ENCODE measurements at regions not wholly inside any gene's neighbourhood (a gene's known extent, or its start where the extent isn't known, plus 50 kb on each side); places are given as distances from the start of the nearest gene placed in this dataset.

GRCh38 chr11:116250155-116250554 lies 522.6 kb downstream of the BUD13 start:
- no peak for TF ChIP-seq POLR2AphosphoS5 (IDR thresholded peaks at IDR 0.05; ENCODE audit: low read depth, low read length)
- no peak for TF ChIP-seq MXI1 (IDR thresholded peaks at IDR 0.05; ENCODE audit: low read depth, low read length)
- TF ChIP-seq, protein P1, sequence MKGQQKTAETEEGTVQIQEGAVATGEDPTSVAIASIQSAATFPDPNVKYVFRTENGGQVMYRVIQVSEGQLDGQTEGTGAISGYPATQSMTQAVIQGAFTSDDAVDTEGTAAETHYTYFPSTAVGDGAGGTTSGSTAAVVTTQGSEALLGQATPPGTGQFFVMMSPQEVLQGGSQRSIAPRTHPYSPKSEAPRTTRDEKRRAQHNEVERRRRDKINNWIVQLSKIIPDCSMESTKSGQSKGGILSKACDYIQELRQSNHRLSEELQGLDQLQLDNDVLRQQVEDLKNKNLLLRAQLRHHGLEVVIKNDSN (IDR thresholded peaks at IDR 0.05; ENCODE audit: borderline replicate concordance, low read depth), result no peak
- TF ChIP-seq CTCF (IDR thresholded peaks at IDR 0.05), result no peak
- no peak for TF ChIP-seq MAX (IDR thresholded peaks at IDR 0.05; ENCODE audit: low read depth)
- TF ChIP-seq, protein P2, sequence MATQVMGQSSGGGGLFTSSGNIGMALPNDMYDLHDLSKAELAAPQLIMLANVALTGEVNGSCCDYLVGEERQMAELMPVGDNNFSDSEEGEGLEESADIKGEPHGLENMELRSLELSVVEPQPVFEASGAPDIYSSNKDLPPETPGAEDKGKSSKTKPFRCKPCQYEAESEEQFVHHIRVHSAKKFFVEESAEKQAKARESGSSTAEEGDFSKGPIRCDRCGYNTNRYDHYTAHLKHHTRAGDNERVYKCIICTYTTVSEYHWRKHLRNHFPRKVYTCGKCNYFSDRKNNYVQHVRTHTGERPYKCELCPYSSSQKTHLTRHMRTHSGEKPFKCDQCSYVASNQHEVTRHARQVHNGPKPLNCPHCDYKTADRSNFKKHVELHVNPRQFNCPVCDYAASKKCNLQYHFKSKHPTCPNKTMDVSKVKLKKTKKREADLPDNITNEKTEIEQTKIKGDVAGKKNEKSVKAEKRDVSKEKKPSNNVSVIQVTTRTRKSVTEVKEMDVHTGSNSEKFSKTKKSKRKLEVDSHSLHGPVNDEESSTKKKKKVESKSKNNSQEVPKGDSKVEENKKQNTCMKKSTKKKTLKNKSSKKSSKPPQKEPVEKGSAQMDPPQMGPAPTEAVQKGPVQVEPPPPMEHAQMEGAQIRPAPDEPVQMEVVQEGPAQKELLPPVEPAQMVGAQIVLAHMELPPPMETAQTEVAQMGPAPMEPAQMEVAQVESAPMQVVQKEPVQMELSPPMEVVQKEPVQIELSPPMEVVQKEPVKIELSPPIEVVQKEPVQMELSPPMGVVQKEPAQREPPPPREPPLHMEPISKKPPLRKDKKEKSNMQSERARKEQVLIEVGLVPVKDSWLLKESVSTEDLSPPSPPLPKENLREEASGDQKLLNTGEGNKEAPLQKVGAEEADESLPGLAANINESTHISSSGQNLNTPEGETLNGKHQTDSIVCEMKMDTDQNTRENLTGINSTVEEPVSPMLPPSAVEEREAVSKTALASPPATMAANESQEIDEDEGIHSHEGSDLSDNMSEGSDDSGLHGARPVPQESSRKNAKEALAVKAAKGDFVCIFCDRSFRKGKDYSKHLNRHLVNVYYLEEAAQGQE (IDR thresholded peaks at IDR 0.05; ENCODE audit: low read depth, low read length), result no peak

Data from SK-N-SH (cell line).